ENCODE measurements at regions not wholly inside any gene's neighbourhood (a gene's known extent, or its start where the extent isn't known, plus 50 kb on each side); places are given as distances from the start of the nearest gene placed in this dataset.

DNA sequence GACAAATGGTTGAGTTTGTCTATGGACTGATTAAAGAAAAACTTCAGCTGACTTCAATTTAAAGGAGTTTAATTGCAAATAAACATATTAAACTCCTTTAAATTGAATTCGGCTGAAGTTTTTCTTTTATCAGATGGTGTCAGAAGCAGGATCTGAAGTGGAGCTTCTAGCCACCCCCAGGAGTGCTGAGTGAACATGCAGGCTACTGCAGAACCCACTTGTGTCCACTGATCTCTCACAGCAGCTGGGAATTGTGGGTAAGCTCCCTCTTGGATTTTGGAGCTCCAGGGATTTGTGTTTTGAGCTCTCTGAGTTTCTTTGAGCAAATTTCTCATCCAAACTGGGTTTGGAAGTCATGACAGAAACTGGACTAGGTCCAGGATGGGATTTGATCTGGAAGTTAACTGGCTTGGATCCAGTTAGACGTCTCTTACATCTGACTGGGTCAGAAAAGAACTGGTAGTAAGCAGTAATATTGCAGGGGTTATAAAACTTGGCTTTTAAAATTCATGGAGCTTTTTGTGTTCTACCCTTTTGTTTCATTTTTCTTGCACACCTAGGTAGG lies 95.8 kb upstream of the UST start:
- FAIRE-seq, result no peak
- DNase-seq (ENCODE audit: insufficient read length, low spot score), result no peak

- DNase-seq (ENCODE audit: insufficient read length, low spot score) (no peak), FAIRE-seq (no peak)
Observed at GRCh38 chr6:148652205-148652604, 94.6 kb upstream of the UST start.

- FAIRE-seq (no peak), DNase-seq (ENCODE audit: insufficient read length, low spot score) (no peak)
Observed at GRCh38 chr6:148653138-148653776, 93.6 kb upstream of the UST start.

- DNase-seq (ENCODE audit: insufficient read length, low spot score) (no peak), FAIRE-seq (no peak)
Observed at GRCh38 chr6:148657048-148657447, 89.8 kb upstream of the UST start.

- FAIRE-seq (no peak), DNase-seq (ENCODE audit: insufficient read length, low spot score) (no peak)
Observed at GRCh38 chr6:148658681-148659430, 88.0 kb upstream of the UST start.

DNA sequence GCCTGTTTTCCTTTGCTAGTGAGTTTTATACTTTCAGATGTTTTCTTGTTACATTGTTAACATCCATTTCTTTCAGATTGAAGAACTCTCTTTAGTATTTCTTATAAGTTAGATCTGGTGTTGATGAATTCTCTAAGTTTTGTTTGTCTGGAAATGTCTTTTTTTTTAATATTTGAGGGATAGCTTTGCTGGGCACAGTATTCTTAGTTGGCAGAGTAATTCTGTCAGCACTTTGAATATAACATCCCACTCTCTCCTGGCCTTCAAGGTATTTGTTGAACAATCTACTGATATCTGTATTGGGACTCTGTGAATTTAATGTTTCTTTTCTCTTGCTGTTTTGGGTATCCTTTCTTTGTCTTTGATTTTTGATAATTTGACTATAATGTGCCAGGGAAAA lies 79.4 kb upstream of the UST start:
- FAIRE-seq (no peak), DNase-seq (ENCODE audit: insufficient read length, low spot score) (no peak)

- FAIRE-seq, result no peak
- no peak for DNase-seq (ENCODE audit: insufficient read length, low spot score)
Observed at GRCh38 chr6:148671085-148671484, 75.7 kb upstream of the UST start.

DNA sequence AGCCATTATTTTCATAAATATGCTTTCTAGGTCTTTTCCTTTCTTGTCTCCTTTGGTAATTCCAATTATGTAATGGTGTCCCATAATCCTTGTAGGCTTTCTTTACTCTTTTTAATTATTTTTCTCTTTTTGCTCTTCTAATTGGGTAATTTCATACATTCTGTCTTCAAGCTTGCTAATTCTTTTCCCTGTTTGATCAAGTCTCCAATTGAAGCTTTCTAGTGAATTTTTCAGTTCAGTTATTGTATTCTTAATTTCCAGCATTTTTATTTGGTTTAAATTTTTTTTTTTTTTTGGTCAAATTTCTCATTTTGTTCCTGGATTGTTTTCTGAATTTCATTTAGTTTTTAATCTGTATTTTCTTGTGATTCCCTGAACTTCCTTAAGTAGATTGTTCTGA lies 74.9 kb upstream of the UST start:
- FAIRE-seq (no peak), DNase-seq (ENCODE audit: insufficient read length, low spot score) (no peak)

GRCh38 chr6:148674306-148674705 lies 72.5 kb upstream of the UST start:
- DNase-seq (ENCODE audit: insufficient read length, low spot score) (no peak), FAIRE-seq (no peak)

DNA sequence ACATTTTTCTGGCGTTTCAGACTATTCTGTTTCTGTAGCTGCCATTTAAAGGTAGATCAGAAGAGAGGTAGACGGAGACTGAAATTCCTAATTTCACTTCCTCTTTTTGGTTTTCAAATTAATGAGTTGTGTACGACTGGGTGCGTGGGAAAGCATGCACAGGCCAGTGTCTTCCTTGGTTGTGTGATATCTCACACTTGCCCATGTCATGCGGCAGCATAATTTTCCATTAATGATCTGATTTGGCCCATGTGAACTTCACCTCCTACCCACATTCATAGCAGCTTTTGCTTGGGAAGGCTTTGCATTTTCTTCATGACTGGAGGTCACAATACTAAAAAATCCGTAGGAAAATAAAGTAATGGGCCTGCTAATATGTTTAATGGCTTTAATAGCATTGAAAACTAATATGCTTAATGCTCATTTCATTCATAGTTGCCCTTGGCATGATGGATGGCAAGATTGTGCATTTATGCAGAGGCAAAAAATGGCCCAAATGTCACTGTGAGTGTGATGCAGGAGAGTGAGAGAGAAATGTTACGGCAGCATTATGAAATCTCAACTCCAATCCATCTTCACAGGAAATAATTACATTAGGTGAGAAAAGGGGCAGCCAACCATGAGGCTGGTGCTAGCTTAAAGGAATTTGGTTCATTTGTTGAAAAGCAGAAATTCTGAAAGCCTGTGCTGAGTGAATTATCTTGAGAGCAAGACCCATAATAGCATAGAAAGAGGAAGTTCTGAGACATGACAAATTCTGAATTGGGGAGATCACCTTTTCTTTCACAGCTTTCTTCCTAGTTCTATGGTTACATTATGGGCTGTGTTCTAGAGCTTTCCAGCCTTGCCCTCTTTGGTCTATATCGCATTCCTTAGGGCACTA lies 69.0 kb upstream of the UST start:
- no peak for FAIRE-seq
- no peak for DNase-seq (ENCODE audit: insufficient read length, low spot score)

DNA sequence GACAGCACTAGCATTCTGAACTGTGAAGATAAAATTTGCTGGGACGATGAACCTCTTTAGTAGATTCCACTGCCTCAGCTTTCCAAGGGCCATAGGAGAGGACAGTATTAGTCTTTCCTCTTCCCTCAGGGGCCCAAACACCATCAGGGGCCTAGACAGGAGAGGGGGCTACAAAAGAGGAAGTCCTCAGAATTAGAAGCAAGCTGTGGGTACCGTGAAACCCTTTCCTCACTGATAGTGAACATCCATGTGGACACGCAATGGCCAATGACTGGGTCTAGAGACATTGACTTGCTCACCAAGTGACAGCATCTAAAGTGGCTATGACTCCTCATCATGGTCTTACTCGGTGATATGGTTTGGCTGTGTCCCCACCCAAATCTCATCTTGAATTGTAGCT lies 68.1 kb upstream of the UST start:
- FAIRE-seq, result no peak
- DNase-seq (ENCODE audit: insufficient read length, low spot score), result no peak

- FAIRE-seq (no peak), DNase-seq (ENCODE audit: insufficient read length, low spot score) (no peak)
Observed at GRCh38 chr6:148681666-148682065, 65.2 kb upstream of the UST start.

GRCh38 chr6:148682252-148682651 lies 64.6 kb upstream of the UST start:
- DNase-seq (ENCODE audit: insufficient read length, low spot score) (no peak), FAIRE-seq (peak; percentile 57)

- no peak for DNase-seq (ENCODE audit: insufficient read length, low spot score)
- FAIRE-seq, result no peak
Observed at GRCh38 chr6:148682990-148683389, 63.8 kb upstream of the UST start.

GRCh38 chr6:148689168-148689567 lies 57.7 kb upstream of the UST start:
- FAIRE-seq, result no peak
- DNase-seq (ENCODE audit: insufficient read length, low spot score), result no peak

- FAIRE-seq (no peak), DNase-seq (ENCODE audit: insufficient read length, low spot score) (no peak)
Observed at GRCh38 chr6:148693882-148694484, 52.8 kb upstream of the UST start.
